K562 (cell line): ENCODE measurements at regions not wholly inside any gene's neighbourhood (a gene's known extent, or its start where the extent isn't known, plus 50 kb on each side); places are given as distances from the start of the nearest gene placed in this dataset.

Experiments used
- ARID1B ChIP-seq: fragments of 450-650 bp; IDR thresholded peaks from 2 replicates; pipeline ENCODE4 v1.6.1; 2016; ENCODE audit warnings: antibody characterized with exemption, mild to moderate bottlenecking, inconsistent platforms
- ATF3 ChIP-seq, 2 experiments: fragments of 450-650 bp in 1 of 2; sonication (generic) in 1 of 2; formaldehyde crosslinking in 1 of 2; IDR thresholded peaks in 1 of 2; conservative IDR thresholded peaks in 1 of 2; 2 replicates each; pipeline versions ENCODE4 v1.6.1 to v1.8.1; 2016 to 2023; ENCODE audit warnings: mild to moderate bottlenecking in 2 of 2, moderate library complexity in 2 of 2, inconsistent platforms in 1 of 2, missing genetic modification reagents in 1 of 2
- BDP1 ChIP-seq: IDR thresholded peaks from 3 replicates; pipeline ENCODE4 v1.6.1; 2011; ENCODE audit not compliant: insufficient read length, insufficient read depth
- CHD7 ChIP-seq: fragments of 200-600 bp; sonication (generic); IDR thresholded peaks from one replicate; pipeline ENCODE4 v1.6.1; 2012; ENCODE audit warnings: mild to moderate bottlenecking, low read depth, low read length, inconsistent platforms
- ELF2 ChIP-seq: fragments of 250-450 bp; sonication (Bioruptor Pico); IDR thresholded peaks from 2 replicates; pipeline ENCODE4 v1.5.0; 2021; ENCODE audit warnings: mild to moderate bottlenecking
- GMEB1 ChIP-seq: fragments of 250-450 bp; sonication (Bioruptor Pico); IDR thresholded peaks from 2 replicates; pipeline ENCODE4 v1.4.0; 2020; ENCODE audit warnings: mild to moderate bottlenecking
- NCOA1 ChIP-seq: fragments of 450-650 bp; IDR thresholded peaks from 2 replicates; pipeline ENCODE4 v1.6.1; 2016; ENCODE audit warnings: low read depth
- PATZ1 ChIP-seq: fragments of 250-450 bp; sonication (Bioruptor Pico); IDR thresholded peaks from 2 replicates; pipeline ENCODE4 v1.5.0; 2020; ENCODE audit warnings: mild to moderate bottlenecking, borderline replicate concordance
- POLR2H ChIP-seq: IDR thresholded peaks from 2 replicates; pipeline ENCODE4 v1.6.1; 2016; ENCODE audit warnings: missing genetic modification characterization, low read depth, mild to moderate bottlenecking, control low read depth, missing compliant biosample characterization, moderate library complexity
- SMARCB1 ChIP-seq: IDR thresholded peaks from 2 replicates; pipeline ENCODE4 v1.6.1; 2011; ENCODE audit warnings: improper control_type of control experiment, low read depth; ENCODE audit not compliant: insufficient read length
- TAF7 ChIP-seq: fragments of 450-650 bp; IDR thresholded peaks from 2 replicates; pipeline ENCODE4 v1.6.1; 2016; ENCODE audit warnings: missing genetic modification characterization, missing compliant biosample characterization
- THRAP3 ChIP-seq: fragments of 450-650 bp; IDR thresholded peaks from 2 replicates; pipeline ENCODE4 v1.6.1; 2016; ENCODE audit warnings: mild to moderate bottlenecking, inconsistent platforms, borderline replicate concordance
- ZNF77 ChIP-seq: fragments of 250-450 bp; sonication (Bioruptor Pico); IDR thresholded peaks from 2 replicates; pipeline ENCODE4 v1.5.0; 2020

GRCh38 chr13:47288546-47288945 is 391.7 kb upstream of the HTR2A start (continued):
- TF ChIP-seq CHD7 (no peak), ARID1B (no peak), TAF7 (tag) (no peak), ELF2 (no peak), PATZ1 (CRISPR knock-in tag) (no peak), POLR2H (tag) (no peak), ZNF77 (CRISPR knock-in tag) (no peak), SMARCB1 (no peak), THRAP3 (no peak), BDP1 (no peak), ATF3 (IDR thresholded peaks at IDR 0.05) (no peak), ATF3 (CRISPR knock-in tag; conservative IDR thresholded peaks at IDR 0.05) (no peak), GMEB1 (no peak), NCOA1 (no peak)
